IMR-90 (cell line): ENCODE measurements at regions not wholly inside any gene's neighbourhood (a gene's known extent, or its start where the extent isn't known, plus 50 kb on each side); places are given as distances from the start of the nearest gene placed in this dataset.

Source experiments
- ATAC-seq: fragments of 200-7000 bp; cut with Tn5 transposase; 2 replicates; pipeline ENCODE4 v1.9.1; 2020; ENCODE audit warnings: low read depth, mild to moderate bottlenecking, moderate library complexity
- BruUV-seq: library from RNA; stranded (reverse); fragments of 400-500 nt; replicated peaks from 2 replicates; lab custom pipeline; 2021; lab: Mats Ljungman, UMichigan
- CTCF ChIA-PET: fragments of 300-600 bp; formaldehyde crosslinking; extraction: SDS; loops from one replicate; lab custom pipeline; 2021; ENCODE audit warnings: antibody characterized with exemption; lab: Yijun Ruan, JAX
- POLR2A ChIA-PET: fragments of 300-600 bp; sonication (Branson Sonifier 250); formaldehyde crosslinking; loops from one replicate; lab custom pipeline; 2022; ENCODE audit warnings: antibody characterized with exemption; ENCODE audit not compliant: unreplicated experiment; lab: Charles Lee
- DNase-seq: peaks from one replicate; pipeline ENCODE4 v3.0.0; 2013
- H2AFZ ChIP-seq: replicated peaks from 2 replicates; pipeline ENCODE3; 2013; ENCODE audit warnings: low read length, mild to moderate bottlenecking; ENCODE audit not compliant: poor library complexity
- H2AK5ac ChIP-seq: 2 replicates; pipeline ENCODE4 v1.6.1; 2013; ENCODE audit warnings: low read depth, low read length, inconsistent platforms
- H2AK9ac ChIP-seq: replicated peaks from 2 replicates; pipeline ENCODE3; 2013; ENCODE audit warnings: mild to moderate bottlenecking, low read depth, low read length, moderate library complexity; ENCODE audit not compliant: poor library complexity
- H2BK120ac ChIP-seq: 2 replicates; pipeline ENCODE4 v1.6.1; 2013; ENCODE audit warnings: low read depth, low read length, inconsistent platforms
- H2BK15ac ChIP-seq: 3 replicates; pipeline ENCODE4 v1.6.1; 2013; ENCODE audit warnings: low read depth, low read length, inconsistent platforms
- H2BK20ac ChIP-seq: 2 replicates; pipeline ENCODE4 v1.6.1; 2013; ENCODE audit warnings: low read depth, mild to moderate bottlenecking, inconsistent platforms, low read length, moderate library complexity
- H2BK5ac ChIP-seq: 2 replicates; pipeline ENCODE4 v1.6.1; 2013; ENCODE audit warnings: mild to moderate bottlenecking, low read depth, low read length, inconsistent platforms; ENCODE audit not compliant: poor library complexity, severe bottlenecking
- H3K14ac ChIP-seq: replicated peaks from 2 replicates; pipeline ENCODE4 v1.6.1; 2013; ENCODE audit warnings: low read depth, low read length, inconsistent platforms
- H3K18ac ChIP-seq: 2 replicates; pipeline ENCODE4 v1.6.1; 2013; ENCODE audit warnings: low read depth, low read length, control low read depth
- H3K23ac ChIP-seq: 2 replicates; pipeline ENCODE4 v1.6.1; 2013; ENCODE audit warnings: low read depth, low read length, inconsistent platforms
- H3K27ac ChIP-seq: 2 replicates; pipeline ENCODE4 v1.5.1; 2013; ENCODE audit warnings: mild to moderate bottlenecking, control low read depth, low read length; ENCODE audit not compliant: insufficient read depth
- H3K27me3 ChIP-seq: 2 replicates; pipeline ENCODE4 v1.6.1; 2013; ENCODE audit warnings: low read length; ENCODE audit not compliant: control insufficient read depth, insufficient read depth
- H3K36me3 ChIP-seq: 2 replicates; pipeline ENCODE4 v1.6.1; 2013; ENCODE audit warnings: low read length, mixed read lengths; ENCODE audit not compliant: control insufficient read depth, insufficient read depth
- H3K4ac ChIP-seq: 2 replicates; pipeline ENCODE4 v1.6.1; 2013; ENCODE audit warnings: low read depth, low read length, inconsistent platforms
- H3K4me1 ChIP-seq: 2 replicates; pipeline ENCODE4 v1.6.1; 2013; ENCODE audit warnings: low read length, mixed read lengths; ENCODE audit not compliant: control insufficient read depth, insufficient read depth
- H3K4me2 ChIP-seq: 2 replicates; pipeline ENCODE4 v1.6.1; 2013; ENCODE audit warnings: low read depth, mild to moderate bottlenecking, control low read depth, low read length, moderate library complexity
- H3K4me3 ChIP-seq: 2 replicates; pipeline ENCODE4 v1.5.1; 2013; ENCODE audit warnings: low read depth, mild to moderate bottlenecking, control low read depth, low read length, moderate library complexity; ENCODE audit not compliant: insufficient read depth
- H3K56ac ChIP-seq: 2 replicates; pipeline ENCODE4 v1.6.1; 2013; ENCODE audit warnings: low read length, inconsistent platforms; ENCODE audit not compliant: insufficient read depth; ENCODE audit errors: extremely low read depth
- H3K79me1 ChIP-seq, 2 experiments: 2 replicates each; pipeline ENCODE4 v1.6.1; 2013; ENCODE audit warnings: low read length in 2 of 2, inconsistent platforms in 1 of 2, low read depth in 1 of 2
- H3K9ac ChIP-seq: 2 replicates; pipeline ENCODE4 v1.6.1; 2013; ENCODE audit warnings: low read depth, low read length, control low read depth
- H3K9me1 ChIP-seq: 2 replicates; pipeline ENCODE4 v1.6.1; 2013; ENCODE audit warnings: low read length, inconsistent platforms; ENCODE audit not compliant: insufficient read depth
- H3K9me3 ChIP-seq: 2 replicates; pipeline ENCODE4 v1.6.1; 2013; ENCODE audit warnings: low read length; ENCODE audit not compliant: control insufficient read depth, insufficient read depth
- H4K20me1 ChIP-seq: 2 replicates; pipeline ENCODE4 v1.6.1; 2013; ENCODE audit warnings: low read length, inconsistent platforms; ENCODE audit not compliant: insufficient read depth
- H4K5ac ChIP-seq: 2 replicates; pipeline ENCODE4 v1.6.1; 2013; ENCODE audit warnings: mild to moderate bottlenecking, low read depth, low read length, control low read depth
- H4K8ac ChIP-seq, 2 experiments: 2 replicates each; pipeline ENCODE4 v1.6.1; 2013; ENCODE audit warnings: low read depth in 2 of 2, low read length in 2 of 2, control low read depth in 1 of 2, inconsistent platforms in 1 of 2
- H4K91ac ChIP-seq: 2 replicates; pipeline ENCODE4 v1.6.1; 2013; ENCODE audit warnings: low read depth, low read length, inconsistent platforms; ENCODE audit not compliant: insufficient read depth
- BHLHE40 ChIP-seq: fragments of 150-350 bp; IDR thresholded peaks from 2 replicates; pipeline ENCODE4 v1.6.1; 2016; ENCODE audit warnings: mild to moderate bottlenecking, low read depth, low read length
- CEBPB ChIP-seq: IDR thresholded peaks from 2 replicates; pipeline ENCODE4 v1.6.1; 2012; ENCODE audit warnings: low read depth, low read length, improper control_type of control experiment
- CHD1 ChIP-seq: IDR thresholded peaks from 2 replicates; pipeline ENCODE4 v1.6.1; 2012; ENCODE audit warnings: low read depth, low read length, improper control_type of control experiment
- FOS ChIP-seq: fragments of 150-350 bp; IDR thresholded peaks from 2 replicates; pipeline ENCODE4 v1.6.1; 2016; ENCODE audit warnings: low read depth, low read length
- MAFK ChIP-seq: IDR thresholded peaks from 2 replicates; pipeline ENCODE4 v1.6.1; 2012; ENCODE audit warnings: low read depth, low read length, improper control_type of control experiment
- MAZ ChIP-seq: IDR thresholded peaks from 2 replicates; pipeline ENCODE4 v1.6.1; 2012; ENCODE audit warnings: low read depth, mild to moderate bottlenecking, low read length, improper control_type of control experiment, moderate library complexity, borderline replicate concordance
- MXI1 ChIP-seq: IDR thresholded peaks from 2 replicates; pipeline ENCODE4 v1.6.1; 2012; ENCODE audit warnings: low read depth, mild to moderate bottlenecking, low read length, moderate library complexity, borderline replicate concordance
- NFE2L2 ChIP-seq: fragments of 150-350 bp; IDR thresholded peaks from 2 replicates; pipeline ENCODE4 v1.6.1; 2016; ENCODE audit warnings: low read depth, mild to moderate bottlenecking, low read length
- POLR2A ChIP-seq: IDR thresholded peaks from 2 replicates; pipeline ENCODE4 v1.6.1; 2012; ENCODE audit warnings: mild to moderate bottlenecking, low read depth, low read length
- RAD21 ChIP-seq: IDR thresholded peaks from 2 replicates; pipeline ENCODE4 v1.6.1; 2012; ENCODE audit warnings: low read length, improper control_type of control experiment
- RCOR1 ChIP-seq: IDR thresholded peaks from 2 replicates; pipeline ENCODE4 v1.6.1; 2012; ENCODE audit warnings: mild to moderate bottlenecking, low read length, improper control_type of control experiment; ENCODE audit not compliant: insufficient replicate concordance
- RFX5 ChIP-seq: IDR thresholded peaks from 2 replicates; pipeline ENCODE4 v1.8.0; 2012; ENCODE audit warnings: low read depth, mild to moderate bottlenecking, low read length, moderate library complexity
- SMC3 ChIP-seq: fragments of 150-350 bp; IDR thresholded peaks from 2 replicates; pipeline ENCODE4 v1.6.1; 2016; ENCODE audit warnings: low read depth, mild to moderate bottlenecking, antibody characterized with exemption, low read length, moderate library complexity
- WGBS, 2 experiments: methylation state at CpG; one replicate each; pipeline versions ENCODE4 v1.1.5 to v1.1.7; 2013; ENCODE audit warnings: missing lambda C conversion rate in 2 of 2; ENCODE audit not compliant: insufficient read length in 1 of 2; ENCODE audit errors: extremely low coverage in 2 of 2; 5-methylcytosine and 5-hydroxymethylcytosine counted together
- dilution Hi-C: fragments of 300-500 bp; cut with HindIII; formaldehyde crosslinking; loops from one replicate; pipeline ENCODE4 v1.14.3; 2018; ENCODE audit warnings: low sequenced_read_pairs; ENCODE audit not compliant: unreplicated experiment
- in situ Hi-C: fragments of 300-500 bp; cut with MboI; formaldehyde crosslinking; loops from 3 replicates; pipeline ENCODE4 v1.14.3; 2019; ENCODE audit warnings: low sequenced_read_pairs, inconsistent platforms, mixed read lengths
- intact Hi-C: fragments of 100-400 bp; cut with micrococcal nuclease; formaldehyde crosslinking; loops from 2 replicates; pipeline ENCODE4 v1.10.0; 2022
- TF ChIP-seq, protein P1 (sequence below): fragments of 150-350 bp; IDR thresholded peaks from 2 replicates; pipeline ENCODE4 v1.6.1; 2017; ENCODE audit warnings: mild to moderate bottlenecking, antibody characterized with exemption, low read length, low read depth
- TF ChIP-seq, protein P2 (sequence below): conservative IDR thresholded peaks from 2 replicates; pipeline ENCODE4 v1.5.1; 2012; ENCODE audit warnings: mild to moderate bottlenecking, low read depth, low read length, improper control_type of control experiment
- TF ChIP-seq, protein P3 (sequence below): fragments of 150-350 bp; IDR thresholded peaks from 2 replicates; pipeline ENCODE4 v1.6.1; 2016; ENCODE audit warnings: low read depth, mild to moderate bottlenecking, low read length, moderate library complexity, borderline replicate concordance

DNA sequence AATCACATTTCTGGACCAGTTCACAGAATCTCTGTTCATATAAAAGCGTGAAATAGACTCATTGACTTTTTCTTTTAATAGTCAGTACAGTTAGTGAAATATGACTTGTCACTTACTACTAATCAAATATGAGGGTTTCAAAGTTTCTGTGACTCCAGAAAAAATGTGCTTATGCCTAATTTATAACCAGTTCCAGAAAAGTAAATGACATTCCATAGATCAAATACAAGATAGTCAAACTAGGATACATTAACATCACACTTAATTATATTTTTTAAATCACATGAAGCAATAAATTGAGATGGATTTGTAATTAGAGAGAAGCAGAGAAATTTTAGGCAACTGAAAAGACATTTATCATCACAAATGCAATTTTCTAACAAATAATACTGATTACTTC lies 491.4 kb downstream of the KIF20B start:
- H3K56ac ChIP-seq = no peak overlapping the region
- H3K4ac ChIP-seq = no peak overlapping the region
- no peak for DNase-seq
- H2AFZ ChIP-seq = no peak overlapping the region
- no peak overlapping the region for H3K9ac ChIP-seq
- H3K4me2 ChIP-seq = no peak overlapping the region
- no peaks in the 10 kb centered on the region for H4K20me1 ChIP-seq
- no peaks in the 10 kb centered on the region for H3K36me3 ChIP-seq
- intact Hi-C loops (no loop called here), in situ Hi-C loops (no loop called here), dilution Hi-C loops (no loop called here)
- H2BK20ac ChIP-seq = no peak overlapping the region
- H2BK15ac ChIP-seq = no peak overlapping the region
- no peak overlapping the region for H2BK120ac ChIP-seq
- no peak overlapping the region for H3K4me3 ChIP-seq
- H3K23ac ChIP-seq = no peak overlapping the region
- no peaks in the 10 kb centered on the region for H3K9me3 ChIP-seq
- no peak overlapping the region for H3K27ac ChIP-seq
- H2AK5ac ChIP-seq = no peak overlapping the region
- H4K8ac ChIP-seq = no peak overlapping the region
- H4K91ac ChIP-seq = no peak overlapping the region
- no peak for TF ChIP-seq SMC3
- TF ChIP-seq MAFK = no peak
- TF ChIP-seq, protein P1, sequence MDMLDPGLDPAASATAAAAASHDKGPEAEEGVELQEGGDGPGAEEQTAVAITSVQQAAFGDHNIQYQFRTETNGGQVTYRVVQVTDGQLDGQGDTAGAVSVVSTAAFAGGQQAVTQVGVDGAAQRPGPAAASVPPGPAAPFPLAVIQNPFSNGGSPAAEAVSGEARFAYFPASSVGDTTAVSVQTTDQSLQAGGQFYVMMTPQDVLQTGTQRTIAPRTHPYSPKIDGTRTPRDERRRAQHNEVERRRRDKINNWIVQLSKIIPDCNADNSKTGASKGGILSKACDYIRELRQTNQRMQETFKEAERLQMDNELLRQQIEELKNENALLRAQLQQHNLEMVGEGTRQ = no peak
- TF ChIP-seq, protein P2, sequence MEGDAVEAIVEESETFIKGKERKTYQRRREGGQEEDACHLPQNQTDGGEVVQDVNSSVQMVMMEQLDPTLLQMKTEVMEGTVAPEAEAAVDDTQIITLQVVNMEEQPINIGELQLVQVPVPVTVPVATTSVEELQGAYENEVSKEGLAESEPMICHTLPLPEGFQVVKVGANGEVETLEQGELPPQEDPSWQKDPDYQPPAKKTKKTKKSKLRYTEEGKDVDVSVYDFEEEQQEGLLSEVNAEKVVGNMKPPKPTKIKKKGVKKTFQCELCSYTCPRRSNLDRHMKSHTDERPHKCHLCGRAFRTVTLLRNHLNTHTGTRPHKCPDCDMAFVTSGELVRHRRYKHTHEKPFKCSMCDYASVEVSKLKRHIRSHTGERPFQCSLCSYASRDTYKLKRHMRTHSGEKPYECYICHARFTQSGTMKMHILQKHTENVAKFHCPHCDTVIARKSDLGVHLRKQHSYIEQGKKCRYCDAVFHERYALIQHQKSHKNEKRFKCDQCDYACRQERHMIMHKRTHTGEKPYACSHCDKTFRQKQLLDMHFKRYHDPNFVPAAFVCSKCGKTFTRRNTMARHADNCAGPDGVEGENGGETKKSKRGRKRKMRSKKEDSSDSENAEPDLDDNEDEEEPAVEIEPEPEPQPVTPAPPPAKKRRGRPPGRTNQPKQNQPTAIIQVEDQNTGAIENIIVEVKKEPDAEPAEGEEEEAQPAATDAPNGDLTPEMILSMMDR = no peak
- no peak for TF ChIP-seq NFE2L2
- no peak for TF ChIP-seq FOS
- no peak for TF ChIP-seq BHLHE40
- TF ChIP-seq POLR2A = no peak
- no peak for TF ChIP-seq CEBPB
- no peak for TF ChIP-seq MXI1
- no peak for TF ChIP-seq RFX5
- TF ChIP-seq CHD1 = no peak
- TF ChIP-seq MAZ = no peak
- TF ChIP-seq, protein P3, sequence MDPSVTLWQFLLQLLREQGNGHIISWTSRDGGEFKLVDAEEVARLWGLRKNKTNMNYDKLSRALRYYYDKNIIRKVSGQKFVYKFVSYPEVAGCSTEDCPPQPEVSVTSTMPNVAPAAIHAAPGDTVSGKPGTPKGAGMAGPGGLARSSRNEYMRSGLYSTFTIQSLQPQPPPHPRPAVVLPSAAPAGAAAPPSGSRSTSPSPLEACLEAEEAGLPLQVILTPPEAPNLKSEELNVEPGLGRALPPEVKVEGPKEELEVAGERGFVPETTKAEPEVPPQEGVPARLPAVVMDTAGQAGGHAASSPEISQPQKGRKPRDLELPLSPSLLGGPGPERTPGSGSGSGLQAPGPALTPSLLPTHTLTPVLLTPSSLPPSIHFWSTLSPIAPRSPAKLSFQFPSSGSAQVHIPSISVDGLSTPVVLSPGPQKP = no peak
- TF ChIP-seq RCOR1 = no peak
- TF ChIP-seq RAD21 = no peak
- H3K14ac ChIP-seq = no peak overlapping the region
- no TSS peak for BruUV-seq
- H3K4me1 ChIP-seq = no peaks in the 10 kb centered on the region
- no peaks in the 10 kb centered on the region for H3K9me1 ChIP-seq
- no peak for ATAC-seq
- H3K18ac ChIP-seq = no peak overlapping the region
- no peak overlapping the region for H2AK9ac ChIP-seq
- ChIA-PET CTCF (no interaction called here), POLR2A (no interaction called here)
- H3K79me1 ChIP-seq = no peaks in the 10 kb centered on the region
- no peaks in the 10 kb centered on the region for H3K27me3 ChIP-seq
- WGBS, 2 experiments = no CpG with 5 or more reads among the region's 1 CpG
- no peak overlapping the region for H2BK5ac ChIP-seq
- H4K5ac ChIP-seq = no peak overlapping the region
